Fibroblast of lung (primary cell): ENCODE measurements at regions not wholly inside any gene's neighbourhood (a gene's known extent, or its start where the extent isn't known, plus 50 kb on each side); places are given as distances from the start of the nearest gene placed in this dataset.

Experiments used
- DNase-seq, 2 donors: peaks; one replicate each; pipeline versions ENCODE4 v3.0.0 to v3.0.0-alpha.2; 2010; ENCODE audit warnings: low read depth in 2 of 2
- H2AFZ ChIP-seq: 2 replicates; pipeline ENCODE4 v1.5.1; 2012; ENCODE audit warnings: low read length, control low read depth, inconsistent platforms
- H3K27ac ChIP-seq: 2 replicates; pipeline ENCODE4 v1.5.1; 2011; ENCODE audit warnings: low read length, control low read depth; ENCODE audit not compliant: insufficient read depth
- H3K27me3 ChIP-seq: 2 replicates; pipeline ENCODE4 v1.5.1; 2011; ENCODE audit warnings: mild to moderate bottlenecking, low read length; ENCODE audit not compliant: control insufficient read depth, insufficient read depth
- H3K36me3 ChIP-seq: 2 replicates; pipeline ENCODE4 v1.5.1; 2011; ENCODE audit warnings: low read length; ENCODE audit not compliant: control insufficient read depth, insufficient read depth
- H3K4me1 ChIP-seq: 2 replicates; pipeline ENCODE4 v1.5.1; 2011; ENCODE audit warnings: low read length; ENCODE audit not compliant: control insufficient read depth, insufficient read depth; ENCODE audit errors: extremely low read depth
- H3K4me2 ChIP-seq: 2 replicates; pipeline ENCODE4 v1.5.1; 2011; ENCODE audit warnings: low read length, control low read depth; ENCODE audit not compliant: insufficient read depth; ENCODE audit errors: extremely low read depth
- H3K4me3 ChIP-seq, 4 experiments: fragments of 200-600 bp in 1 of 4; sonication (generic) in 1 of 4; replicated peaks in 1 of 4; 2 replicates each; pipeline ENCODE4 v1.5.1; 2011 to 2016; ENCODE audit warnings: low read length in 4 of 4, low read depth in 3 of 4, mild to moderate bottlenecking in 3 of 4, control low read depth in 2 of 4, inconsistent platforms in 1 of 4, mixed read lengths in 1 of 4; ENCODE audit not compliant: insufficient read depth in 1 of 4; ENCODE audit errors: control extremely low read depth in 1 of 4
- H3K79me2 ChIP-seq: 2 replicates; pipeline ENCODE4 v1.5.1; 2012; ENCODE audit warnings: mild to moderate bottlenecking, low read length, inconsistent platforms; ENCODE audit not compliant: control insufficient read depth, insufficient read depth
- H3K9ac ChIP-seq: 2 replicates; pipeline ENCODE4 v1.5.1; 2011; ENCODE audit warnings: mild to moderate bottlenecking, low read length, control low read depth; ENCODE audit not compliant: insufficient read depth
- H3K9me3 ChIP-seq: 2 replicates; pipeline ENCODE4 v1.5.1; 2012; ENCODE audit warnings: low read depth, low read length; ENCODE audit not compliant: control insufficient read depth, insufficient read depth
- H4K20me1 ChIP-seq: 2 replicates; pipeline ENCODE4 v1.5.1; 2011; ENCODE audit warnings: low read length; ENCODE audit not compliant: control insufficient read depth, insufficient read depth; ENCODE audit errors: extremely low read depth
- EZH2 ChIP-seq: IDR thresholded peaks from 2 replicates; pipeline ENCODE4 v1.5.1; 2012; ENCODE audit warnings: low read length, control low read depth, mild to moderate bottlenecking; ENCODE audit errors: missing control alignments
- TF ChIP-seq, protein P1 (sequence below), 2 donors: IDR thresholded peaks in 1 of 2; conservative IDR thresholded peaks in 1 of 2; 1 replicate in 1 of 2; 2 replicates in 1 of 2; pipeline ENCODE4 v1.5.1; 2011 to 2012; ENCODE audit warnings: low read length in 2 of 2, control low read depth in 1 of 2, inconsistent platforms in 1 of 2, low read depth in 1 of 2, mild to moderate bottlenecking in 1 of 2

DNA sequence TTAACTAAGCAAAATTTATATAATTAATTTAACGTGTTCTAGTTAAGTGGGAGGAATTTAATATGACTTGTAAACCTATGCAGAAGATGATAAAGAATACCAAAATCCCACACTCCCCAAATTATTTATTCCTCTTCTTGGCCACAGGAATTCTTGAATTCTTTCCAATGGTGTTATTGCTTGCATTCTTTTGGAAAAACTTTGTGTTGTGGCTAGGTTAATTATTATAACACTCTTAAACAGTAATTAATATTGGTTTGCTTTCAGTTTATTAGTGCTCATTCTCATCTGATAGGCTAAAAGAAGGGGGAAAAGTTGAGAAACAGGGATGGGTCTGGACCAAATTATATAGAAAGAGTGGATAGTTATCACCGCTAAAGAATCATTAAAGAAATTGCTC lies 141.5 kb upstream of the PABPC4L start:
- no peaks in the 10 kb centered on the region for H3K79me2 ChIP-seq
- no peak overlapping the region for H3K4me2 ChIP-seq
- H3K4me1 ChIP-seq, result no peaks in the 10 kb centered on the region
- no peak for DNase-seq
- H3K27me3 ChIP-seq, result no peaks in the 10 kb centered on the region
- H2AFZ ChIP-seq, result no peak overlapping the region
- TF ChIP-seq, protein P1, sequence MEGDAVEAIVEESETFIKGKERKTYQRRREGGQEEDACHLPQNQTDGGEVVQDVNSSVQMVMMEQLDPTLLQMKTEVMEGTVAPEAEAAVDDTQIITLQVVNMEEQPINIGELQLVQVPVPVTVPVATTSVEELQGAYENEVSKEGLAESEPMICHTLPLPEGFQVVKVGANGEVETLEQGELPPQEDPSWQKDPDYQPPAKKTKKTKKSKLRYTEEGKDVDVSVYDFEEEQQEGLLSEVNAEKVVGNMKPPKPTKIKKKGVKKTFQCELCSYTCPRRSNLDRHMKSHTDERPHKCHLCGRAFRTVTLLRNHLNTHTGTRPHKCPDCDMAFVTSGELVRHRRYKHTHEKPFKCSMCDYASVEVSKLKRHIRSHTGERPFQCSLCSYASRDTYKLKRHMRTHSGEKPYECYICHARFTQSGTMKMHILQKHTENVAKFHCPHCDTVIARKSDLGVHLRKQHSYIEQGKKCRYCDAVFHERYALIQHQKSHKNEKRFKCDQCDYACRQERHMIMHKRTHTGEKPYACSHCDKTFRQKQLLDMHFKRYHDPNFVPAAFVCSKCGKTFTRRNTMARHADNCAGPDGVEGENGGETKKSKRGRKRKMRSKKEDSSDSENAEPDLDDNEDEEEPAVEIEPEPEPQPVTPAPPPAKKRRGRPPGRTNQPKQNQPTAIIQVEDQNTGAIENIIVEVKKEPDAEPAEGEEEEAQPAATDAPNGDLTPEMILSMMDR (conservative IDR thresholded peaks at IDR 0.05 in 1 of 2, IDR thresholded peaks at IDR 0.05 in 1 of 2; ENCODE audit: low read depth in 1 of 2, low read length in 2 of 2), result no peak
- TF ChIP-seq EZH2, result no peak
- H3K4me3 ChIP-seq, result no peak overlapping the region
- no peaks in the 10 kb centered on the region for H4K20me1 ChIP-seq
- no peaks in the 10 kb centered on the region for H3K36me3 ChIP-seq
- H3K9me3 ChIP-seq, result no peaks in the 10 kb centered on the region
- H3K27ac ChIP-seq, result no peak overlapping the region
- H3K9ac ChIP-seq, result no peak overlapping the region

DNA sequence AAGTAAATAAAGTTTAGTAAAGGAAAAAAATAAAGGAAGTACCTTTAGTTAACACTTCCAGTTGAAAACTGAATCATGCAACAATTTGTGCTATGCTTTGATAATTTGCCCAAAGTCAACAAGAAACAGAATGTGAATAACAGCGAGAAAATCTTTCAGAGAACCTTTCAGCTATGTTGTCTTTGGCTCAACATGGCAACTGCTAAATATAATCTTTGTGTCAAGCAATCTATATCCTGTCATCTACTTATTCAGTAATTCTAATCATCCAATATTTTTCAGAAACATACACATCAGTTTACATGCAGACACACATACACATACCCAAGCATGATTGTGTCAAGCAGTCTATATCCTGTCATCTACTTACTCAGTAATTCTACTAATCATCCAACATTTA lies 136.0 kb upstream of the PABPC4L start:
- Histone ChIP-seq H3K4me1 (no peaks in the 10 kb centered on the region), H3K79me2 (no peaks in the 10 kb centered on the region), H2AFZ (no peak overlapping the region), H3K4me3 (no peak overlapping the region), H3K9me3 (no peaks in the 10 kb centered on the region), H4K20me1 (no peaks in the 10 kb centered on the region), H3K36me3 (no peaks in the 10 kb centered on the region), H3K9ac (no peak overlapping the region), H3K27ac (no peak overlapping the region), H3K27me3 (no peaks in the 10 kb centered on the region), H3K4me2 (no peak overlapping the region)
- DNase-seq, result peak in 1 of 2 donors; percentile 77
- no peak for TF ChIP-seq EZH2
- TF ChIP-seq, protein P1 (conservative IDR thresholded peaks at IDR 0.05 in 1 of 2, IDR thresholded peaks at IDR 0.05 in 1 of 2; ENCODE audit: low read depth in 1 of 2, low read length in 2 of 2), result no peak

DNA sequence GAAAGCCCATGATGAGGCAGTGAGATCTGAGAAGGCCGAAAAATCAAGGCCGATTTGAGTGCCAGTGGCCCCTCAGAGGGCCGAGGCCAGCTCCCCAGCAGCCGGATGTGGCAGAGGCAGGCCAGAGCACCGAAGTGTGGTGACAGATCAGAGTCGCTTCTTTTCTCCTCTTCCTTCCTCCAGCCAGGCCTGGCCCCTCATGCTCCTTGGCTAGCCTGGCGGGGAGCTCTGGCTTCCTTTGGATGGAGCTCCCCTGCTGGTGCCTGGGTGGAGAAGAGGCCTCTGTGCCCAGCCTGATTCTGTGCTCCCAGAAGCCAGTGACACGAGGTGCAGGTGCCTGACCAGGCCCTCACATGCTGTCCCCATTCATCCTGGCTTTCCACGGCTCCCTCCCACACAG lies 127.2 kb upstream of the PABPC4L start:
- Histone ChIP-seq H3K9me3 (no peaks in the 10 kb centered on the region), H3K36me3 (no peaks in the 10 kb centered on the region), H4K20me1 (no peaks in the 10 kb centered on the region), H3K9ac (no peak overlapping the region), H3K27ac (no peak overlapping the region), H2AFZ (no peak overlapping the region), H3K4me1 (no peaks in the 10 kb centered on the region), H3K27me3 (no peaks in the 10 kb centered on the region), H3K4me2 (no peak overlapping the region), H3K4me3 (no peak overlapping the region), H3K79me2 (no peaks in the 10 kb centered on the region)
- TF ChIP-seq, protein P1 (conservative IDR thresholded peaks at IDR 0.05 in 1 of 2, IDR thresholded peaks at IDR 0.05 in 1 of 2; ENCODE audit: low read depth in 1 of 2, low read length in 2 of 2), result no peak
- no peak for TF ChIP-seq EZH2
- no peak for DNase-seq
